SK-N-SH (cell line): ENCODE measurements at regions not wholly inside any gene's neighbourhood (a gene's known extent, or its start where the extent isn't known, plus 50 kb on each side); places are given as distances from the start of the nearest gene placed in this dataset.
"Not testable (repeated sequence)": the region's sequence is repeated elsewhere in the genome, so short reads cannot be mapped to it uniquely, and the experiment has no call there.

ENCODE experiments used
- CTCF ChIA-PET: fragments of 300-600, 350-600 bp; formaldehyde crosslinking; extraction: SDS; loops from one replicate; lab custom pipeline; 2021; lab: Yijun Ruan, JAX
- POLR2A ChIA-PET: fragments of 350-600 bp; sonication (Branson Sonifier 250); formaldehyde crosslinking; extraction: SDS; loops from one replicate; lab custom pipeline; 2020; ENCODE audit warnings: antibody characterized with exemption, inconsistent platforms; lab: Yijun Ruan, JAX
- DNase-seq: peaks from one replicate; pipeline ENCODE4 v3.0.0; 2012
- H2AFZ ChIP-seq: fragments of 200-600 bp; sonication (generic); 2 replicates; pipeline ENCODE4 v1.8.1; 2016; ENCODE audit warnings: antibody characterized with exemption, mild to moderate bottlenecking, low read depth
- H3F3A ChIP-seq: fragments of 200-600 bp; sonication (generic); replicated peaks from 2 replicates; pipeline ENCODE3; 2016; ENCODE audit warnings: antibody characterized with exemption, mild to moderate bottlenecking; ENCODE audit not compliant: insufficient read depth
- H3K27ac ChIP-seq, 2 experiments: fragments of 200-500 bp in 1 of 2; fragments of 200-600 bp in 1 of 2; sonication (Bioruptor generic) in 1 of 2; sonication (generic), shearing (Covaris generic) in 1 of 2; 2 replicates each; pipeline versions ENCODE4 v1.5.1 to v1.6.1; 2014 to 2016; ENCODE audit warnings: low read depth in 2 of 2, inconsistent platforms in 1 of 2, low read length in 1 of 2, mild to moderate bottlenecking in 1 of 2, mixed read lengths in 1 of 2
- H3K27me3 ChIP-seq: fragments of 200-600 bp; sonication (generic), shearing (Covaris generic); 2 replicates; pipeline ENCODE4 v1.6.1; 2016; ENCODE audit warnings: mixed run types; ENCODE audit not compliant: insufficient read depth
- H3K36me3 ChIP-seq, 2 experiments: fragments of 200-500 bp in 1 of 2; fragments of 200-600 bp in 1 of 2; sonication (Bioruptor generic) in 1 of 2; sonication (generic) in 1 of 2; replicated peaks in 1 of 2; 2 replicates each; pipeline versions ENCODE3 to v1.5.1; 2014 to 2016; ENCODE audit warnings: low read length in 1 of 2, mild to moderate bottlenecking in 1 of 2; ENCODE audit not compliant: insufficient read depth in 2 of 2, control insufficient read depth in 1 of 2
- H3K4me1 ChIP-seq, 2 experiments: fragments of 200-500 bp in 1 of 2; fragments of 200-600 bp in 1 of 2; sonication (Bioruptor generic) in 1 of 2; sonication (generic), shearing (Covaris generic) in 1 of 2; 2 replicates each; pipeline versions ENCODE4 v1.5.1 to v1.6.1; 2014 to 2016; ENCODE audit warnings: low read depth in 1 of 2, low read length in 1 of 2, mixed run types in 1 of 2; ENCODE audit not compliant: insufficient read depth in 2 of 2, control insufficient read depth in 1 of 2
- H3K4me2 ChIP-seq: fragments of 200-600 bp; sonication (generic), shearing (Covaris generic); 2 replicates; pipeline ENCODE4 v1.6.1; 2017; ENCODE audit warnings: mixed run types
- H3K4me3 ChIP-seq, 2 experiments: fragments of 200-500 bp in 1 of 2; fragments of 200-600 bp in 1 of 2; sonication (Bioruptor generic) in 1 of 2; sonication (generic), shearing (Covaris generic) in 1 of 2; 2 replicates each; pipeline versions ENCODE4 v1.5.1 to v1.8.1; 2014 to 2016; ENCODE audit warnings: low read depth in 2 of 2, inconsistent platforms in 1 of 2, low read length in 1 of 2, mild to moderate bottlenecking in 1 of 2, mixed read lengths in 1 of 2, moderate library complexity in 1 of 2
- H3K79me2 ChIP-seq: fragments of 200-600 bp; sonication (generic); 2 replicates; pipeline ENCODE4 v1.8.1; 2017; ENCODE audit warnings: mild to moderate bottlenecking; ENCODE audit not compliant: insufficient read depth
- H3K9ac ChIP-seq: fragments of 200-600 bp; sonication (generic); 2 replicates; pipeline ENCODE4 v1.6.1; 2017; ENCODE audit warnings: mixed run types
- H3K9me2 ChIP-seq: fragments of 200-600 bp; sonication (generic); 2 replicates; pipeline ENCODE4 v1.6.1; 2017; ENCODE audit warnings: mixed run types
- H3K9me3 ChIP-seq: fragments of 200-600 bp; sonication (generic); 2 replicates; pipeline ENCODE4 v1.6.1; 2017; ENCODE audit warnings: mixed run types, mild to moderate bottlenecking, moderate library complexity
- H4K20me1 ChIP-seq: fragments of 200-600 bp; sonication (generic); 2 replicates; pipeline ENCODE4 v1.6.1; 2017; ENCODE audit warnings: mild to moderate bottlenecking, mixed run types; ENCODE audit not compliant: insufficient read depth
- MXI1 ChIP-seq: IDR thresholded peaks from 2 replicates; pipeline ENCODE4 v1.6.1; 2012; ENCODE audit warnings: mild to moderate bottlenecking, low read depth, low read length, improper control_type of control experiment
- NRF1 ChIP-seq: IDR thresholded peaks from 2 replicates; pipeline ENCODE4 v1.6.1; 2012; ENCODE audit warnings: low read depth, mild to moderate bottlenecking, low read length
- whole genome bisulfite sequencing: methylation state at CpG from one replicate; pipeline ENCODE4 v1.1.6; 2017; ENCODE audit warnings: low lambda C conversion rate; 5-methylcytosine and 5-hydroxymethylcytosine counted together
- TF ChIP-seq, protein P1 (sequence below): fragments of 200-600 bp; sonication (generic); IDR thresholded peaks from 2 replicates; pipeline ENCODE4 v1.6.1; 2017; ENCODE audit warnings: antibody characterized with exemption, mild to moderate bottlenecking, moderate library complexity

DNA sequence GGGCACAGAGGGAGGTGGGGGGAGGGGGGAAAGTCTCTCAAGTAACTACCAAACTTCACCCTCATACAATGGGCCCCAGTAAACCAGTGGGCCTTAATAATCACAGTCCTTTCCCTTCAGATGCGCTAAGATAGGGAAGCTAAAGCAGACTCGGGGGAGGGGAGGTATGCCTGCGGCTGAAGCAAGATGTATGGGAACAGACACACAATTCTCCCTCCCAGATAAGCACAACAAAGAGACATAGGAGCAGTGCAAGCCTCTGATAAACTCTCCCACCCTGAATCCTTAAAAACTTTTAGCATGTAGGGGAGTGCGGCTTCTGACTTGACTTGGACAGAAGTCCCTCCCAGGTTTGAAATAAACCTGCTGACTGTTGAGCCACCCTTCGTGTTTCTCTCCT, 54.7 kb downstream of the PROP1 start:
- H3K27ac ChIP-seq, H3K9me2 ChIP-seq, CTCF ChIA-PET, H3K4me1 ChIP-seq, H3K9ac ChIP-seq, H3F3A ChIP-seq, POLR2A ChIA-PET, H3K36me3 ChIP-seq, H3K27me3 ChIP-seq, H4K20me1 ChIP-seq, H3K4me3 ChIP-seq, H3K4me2 ChIP-seq, H2AFZ ChIP-seq, H3K9me3 ChIP-seq, DNase-seq, H3K79me2 ChIP-seq: not testable (repeated sequence)
- WGBS: 64% methylated on average over 5 of the region's 5 CpGs

DNA sequence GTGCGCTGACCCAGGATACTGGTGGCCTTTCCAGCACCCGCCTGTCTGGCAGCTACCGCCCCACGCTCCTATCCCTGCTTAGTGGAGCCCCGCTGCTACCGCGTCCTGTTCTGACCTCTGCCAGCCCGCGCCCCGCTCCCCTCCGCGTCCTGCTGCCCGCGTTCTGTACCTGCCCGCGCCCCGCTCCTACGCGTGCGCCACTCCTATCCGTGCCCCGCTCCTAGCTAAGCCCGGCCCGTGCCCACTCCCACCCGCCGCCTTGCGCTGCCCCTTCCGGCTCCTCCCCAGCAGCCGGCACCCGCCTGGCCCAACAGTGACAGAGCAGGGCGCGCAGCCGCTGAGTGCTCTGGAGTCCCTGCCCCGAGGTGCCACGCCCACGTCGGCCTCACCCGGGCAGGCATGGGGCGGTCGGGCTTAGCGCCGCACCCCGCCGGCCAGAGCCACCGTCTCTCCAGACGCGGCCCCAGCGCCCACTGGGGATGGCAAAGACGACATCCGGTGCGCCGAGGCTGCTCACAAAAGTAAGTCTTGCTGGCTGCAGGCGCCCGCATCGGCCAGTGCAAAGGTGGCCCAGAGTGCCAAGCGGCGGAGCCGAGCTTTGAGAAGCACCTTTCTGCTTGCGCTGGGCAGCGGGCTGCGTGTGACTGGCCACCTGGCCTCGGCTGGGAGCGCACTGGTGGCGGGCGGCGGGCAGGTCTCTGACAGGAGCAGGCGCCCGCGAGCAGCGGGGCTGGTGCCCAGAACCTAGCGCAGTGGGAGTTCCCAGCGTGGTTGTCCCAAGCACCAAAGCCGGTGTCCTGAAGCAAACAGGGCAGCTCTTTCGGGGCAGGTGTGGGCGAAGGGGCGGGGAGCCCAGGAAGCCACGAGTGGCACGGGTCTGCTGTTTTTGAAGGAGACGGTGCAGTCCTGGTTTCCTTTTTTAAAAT, 56.5 kb downstream of the PROP1 start:
- H3K36me3 ChIP-seq, H3K9me2 ChIP-seq, H3K79me2 ChIP-seq, CTCF ChIA-PET, POLR2A ChIA-PET, H4K20me1 ChIP-seq, H3K27ac ChIP-seq, H3K27me3 ChIP-seq, H3K4me1 ChIP-seq, H3K9ac ChIP-seq, H3K9me3 ChIP-seq, H3F3A ChIP-seq: not testable (repeated sequence)
- Histone ChIP-seq H3K4me2 (peak overlapping the region; percentile 79), H3K4me3 (peak overlapping the region; percentile 52 to 62), H2AFZ (peak overlapping the region; percentile 63; the same call in 1 of the 2 replicates)
- DNase-seq: peak; percentile 63
- 0 out of 2 replicates have a peak, but pooled peaks have one; percentile 12 for TF ChIP-seq NRF1
- TF ChIP-seq MXI1: 0 out of 2 replicates have a peak, but pooled peaks have one; percentile 19
- WGBS: 5% methylated on average over 13 of the region's 79 CpGs

DNA sequence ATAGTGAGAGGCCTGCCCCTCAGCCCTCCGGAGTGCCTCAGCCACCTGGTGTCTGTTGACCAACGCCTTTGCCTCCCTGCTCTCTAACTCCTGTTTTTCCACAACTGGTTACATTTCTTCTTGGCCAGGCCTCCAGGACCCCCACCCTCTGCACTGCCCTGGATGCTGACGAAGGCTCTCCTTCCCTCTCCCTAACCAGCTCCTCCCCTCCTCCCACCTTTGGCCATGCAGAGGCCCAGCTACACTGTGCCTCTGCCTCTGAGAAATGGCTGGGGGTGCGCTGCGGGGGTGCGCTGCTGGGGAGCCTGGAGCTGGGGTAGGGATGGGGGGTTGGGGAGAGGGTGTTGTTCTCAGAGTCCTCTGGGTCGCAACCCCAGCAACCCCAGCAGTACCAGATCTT, 57.3 kb downstream of the PROP1 start:
- POLR2A ChIA-PET: not testable (repeated sequence)
- CTCF ChIA-PET: interaction anchor here (0.9 kb wide), 1 partner anchor 225 kb away, joined by 3 read pairs; no protein-coding TSS in a partner anchor

DNA sequence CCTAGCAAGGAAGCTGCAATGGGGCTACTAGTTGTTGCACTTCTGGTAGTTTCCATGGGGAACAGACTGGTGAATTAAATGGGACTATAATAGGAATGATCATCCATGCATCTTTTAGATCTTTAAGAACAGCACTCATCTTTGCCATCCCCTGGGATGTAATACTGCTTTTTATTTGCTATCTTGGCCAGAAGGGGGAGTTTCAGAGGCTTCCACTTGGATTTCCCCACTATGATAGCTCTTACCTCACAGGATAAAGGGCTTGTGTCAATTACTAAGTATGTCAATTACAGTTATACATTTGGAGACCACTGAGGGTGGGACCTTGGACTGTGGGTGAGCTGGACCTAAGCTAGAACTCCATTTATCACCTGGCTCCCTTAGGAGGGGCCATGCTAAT, 61.8 kb downstream of the PROP1 start:
- H3K79me2 ChIP-seq, CTCF ChIA-PET, H3K9ac ChIP-seq, H3K36me3 ChIP-seq, H4K20me1 ChIP-seq, H2AFZ ChIP-seq, H3K27me3 ChIP-seq, POLR2A ChIA-PET, DNase-seq, H3K4me2 ChIP-seq, H3K27ac ChIP-seq, H3F3A ChIP-seq, H3K9me2 ChIP-seq, H3K4me1 ChIP-seq, H3K9me3 ChIP-seq, H3K4me3 ChIP-seq: not testable (repeated sequence)
- TF ChIP-seq, protein P1, sequence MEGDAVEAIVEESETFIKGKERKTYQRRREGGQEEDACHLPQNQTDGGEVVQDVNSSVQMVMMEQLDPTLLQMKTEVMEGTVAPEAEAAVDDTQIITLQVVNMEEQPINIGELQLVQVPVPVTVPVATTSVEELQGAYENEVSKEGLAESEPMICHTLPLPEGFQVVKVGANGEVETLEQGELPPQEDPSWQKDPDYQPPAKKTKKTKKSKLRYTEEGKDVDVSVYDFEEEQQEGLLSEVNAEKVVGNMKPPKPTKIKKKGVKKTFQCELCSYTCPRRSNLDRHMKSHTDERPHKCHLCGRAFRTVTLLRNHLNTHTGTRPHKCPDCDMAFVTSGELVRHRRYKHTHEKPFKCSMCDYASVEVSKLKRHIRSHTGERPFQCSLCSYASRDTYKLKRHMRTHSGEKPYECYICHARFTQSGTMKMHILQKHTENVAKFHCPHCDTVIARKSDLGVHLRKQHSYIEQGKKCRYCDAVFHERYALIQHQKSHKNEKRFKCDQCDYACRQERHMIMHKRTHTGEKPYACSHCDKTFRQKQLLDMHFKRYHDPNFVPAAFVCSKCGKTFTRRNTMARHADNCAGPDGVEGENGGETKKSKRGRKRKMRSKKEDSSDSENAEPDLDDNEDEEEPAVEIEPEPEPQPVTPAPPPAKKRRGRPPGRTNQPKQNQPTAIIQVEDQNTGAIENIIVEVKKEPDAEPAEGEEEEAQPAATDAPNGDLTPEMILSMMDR: peak; percentile 48

More for the DNA sequence above, 57.3 kb downstream of the PROP1 start:
- not testable (repeated sequence) for H3K4me1 ChIP-seq, H4K20me1 ChIP-seq, H3K79me2 ChIP-seq, H3K9ac ChIP-seq, DNase-seq, H3K27ac ChIP-seq, H2AFZ ChIP-seq, H3K27me3 ChIP-seq, H3K9me3 ChIP-seq, H3K9me2 ChIP-seq, H3F3A ChIP-seq, H3K36me3 ChIP-seq
- H3K4me3 ChIP-seq: peak overlapping the region in 1 of 2 experiments; percentile 52; a peak in 2 of 4 replicates
- H3K4me2 ChIP-seq: peak overlapping the region; percentile 79
- WGBS: 55% methylated on average over 5 of the region's 7 CpGs

DNA sequence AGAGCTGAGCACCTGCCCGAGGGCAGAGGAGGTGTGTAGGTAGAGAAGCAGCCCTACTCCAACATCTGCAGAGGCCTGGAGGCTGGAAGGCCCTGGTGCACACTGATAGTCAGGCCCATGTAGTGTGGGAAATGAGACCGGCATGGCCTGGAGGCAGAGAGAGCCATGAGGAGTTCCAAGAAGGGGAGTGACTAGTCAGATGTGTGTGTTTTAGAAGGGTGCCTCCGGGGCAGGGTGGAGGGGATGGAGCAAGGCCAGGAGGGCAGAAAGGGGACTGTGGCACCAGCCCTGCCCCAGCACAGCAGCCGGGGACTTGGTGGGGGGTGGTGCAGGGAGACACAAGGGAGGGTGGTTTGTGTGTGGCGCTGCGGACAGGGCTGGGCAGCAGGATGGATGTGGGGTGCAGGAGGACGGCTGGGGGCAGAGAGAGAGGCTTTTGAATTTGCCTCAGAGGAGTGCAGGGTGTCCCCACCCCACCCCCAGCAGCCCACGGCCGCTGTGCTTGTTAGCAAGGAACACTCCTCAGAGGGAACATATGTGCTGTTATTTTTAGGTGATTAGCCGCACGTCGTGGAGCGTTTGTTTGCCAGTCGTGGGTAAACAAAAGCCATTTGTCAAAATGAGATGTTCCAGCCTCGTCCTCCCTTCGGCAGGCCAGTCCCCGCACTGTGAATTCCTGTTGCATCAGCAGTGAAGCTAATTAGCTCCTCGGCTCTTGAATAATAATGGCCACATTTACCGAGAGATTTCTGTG, 65.6 kb downstream of the PROP1 start:
- H3K4me1 ChIP-seq, H4K20me1 ChIP-seq, H3K9me3 ChIP-seq, H3K9ac ChIP-seq, H3K27me3 ChIP-seq, H3K36me3 ChIP-seq, H3F3A ChIP-seq, H3K79me2 ChIP-seq, DNase-seq, H3K27ac ChIP-seq, H3K4me3 ChIP-seq, CTCF ChIA-PET, H2AFZ ChIP-seq, H3K9me2 ChIP-seq, H3K4me2 ChIP-seq, POLR2A ChIA-PET: not testable (repeated sequence)
- WGBS: 61% methylated on average over 18 of the region's 19 CpGs
